ENCODE measurements at regions not wholly inside any gene's neighbourhood (a gene's known extent, or its start where the extent isn't known, plus 50 kb on each side); places are given as distances from the start of the nearest gene placed in this dataset.
"Not testable (repeated sequence)": the region's sequence is repeated elsewhere in the genome, so short reads cannot be mapped to it uniquely, and the experiment has no call there.

- Histone ChIP-seq H3K27ac (ENCODE audit: low read depth in 1 of 2, low read length in 2 of 2) (no peak overlapping the region), H3K36me3 (ENCODE audit: control insufficient read depth in 4 of 4, insufficient read depth in 3 of 4, low read depth in 1 of 4, low read length in 3 of 4) (no peaks in the 10 kb centered on the region), H3K27me3 (ENCODE audit: control insufficient read depth in 4 of 4, insufficient read depth in 4 of 4, low read length in 3 of 4) (no peaks in the 10 kb centered on the region), H3K4me3 (ENCODE audit: low read depth in 1 of 3, low read length in 3 of 3) (no peak overlapping the region), H3K4me1 (ENCODE audit: control insufficient read depth in 4 of 4, insufficient read depth in 4 of 4, low read length in 3 of 4) (no peaks in the 10 kb centered on the region), H3K9me3 (ENCODE audit: control insufficient read depth in 4 of 4, low read length in 3 of 4) (no peaks in the 10 kb centered on the region), H3K9ac (ENCODE audit: low read depth in 1 of 2, low read length in 2 of 2) (no peak overlapping the region)
- DNase-seq (ENCODE audit: low spot score), result no peak
- TF ChIP-seq MAX (IDR thresholded peaks at IDR 0.05), result no peak
- no peak for TF ChIP-seq REST (IDR thresholded peaks at IDR 0.05)
- no peak for TF ChIP-seq NR2F2 (IDR thresholded peaks at IDR 0.05)
- no peak for TF ChIP-seq RXRA (IDR thresholded peaks at IDR 0.05)
- no peak for TF ChIP-seq FOXA1 (IDR thresholded peaks at IDR 0.05)
- no peak for TF ChIP-seq HNF4A (conservative IDR thresholded peaks at IDR 0.05)
- TF ChIP-seq RAD21 (IDR thresholded peaks at IDR 0.05), result no peak
- TF ChIP-seq ZBTB33 (IDR thresholded peaks at IDR 0.05), result no peak
- no peak for TF ChIP-seq GABPA (IDR thresholded peaks at IDR 0.05 in 1 of 2, conservative IDR thresholded peaks at IDR 0.05 in 1 of 2)
- no peak for TF ChIP-seq TAF1 (conservative IDR thresholded peaks at IDR 0.05)
- TF ChIP-seq EGR1 (IDR thresholded peaks at IDR 0.05; ENCODE audit: low read depth in 2 of 2), result no peak
- no peak for TF ChIP-seq YY1 (IDR thresholded peaks at IDR 0.05)
- no peak for TF ChIP-seq HNF4G (IDR thresholded peaks at IDR 0.05)
- no peak for TF ChIP-seq CTCF (IDR thresholded peaks at IDR 0.05; ENCODE audit: low read depth, low read length, missing input control)
- 64% methylated on average over 4 of the region's 4 CpGs for whole genome bisulfite sequencing
Observed at GRCh38 chr6:94859924-94860323, 717.4 kb upstream of the MANEA start.

GRCh38 chr6:94856999-94857398 lies 720.3 kb upstream of the MANEA start:
- DNase-seq (ENCODE audit: low spot score); H3K4me3 ChIP-seq (ENCODE audit: low read depth in 1 of 3, low read length in 3 of 3); H3K27me3 ChIP-seq (ENCODE audit: control insufficient read depth in 4 of 4, insufficient read depth in 4 of 4, low read length in 3 of 4); H3K9me3 ChIP-seq (ENCODE audit: control insufficient read depth in 4 of 4, low read length in 3 of 4); H3K36me3 ChIP-seq (ENCODE audit: control insufficient read depth in 4 of 4, insufficient read depth in 3 of 4, low read depth in 1 of 4, low read length in 3 of 4); H3K9ac ChIP-seq (ENCODE audit: low read depth in 1 of 2, low read length in 2 of 2); H3K27ac ChIP-seq (ENCODE audit: low read depth in 1 of 2, low read length in 2 of 2); H3K4me1 ChIP-seq (ENCODE audit: control insufficient read depth in 4 of 4, insufficient read depth in 4 of 4, low read length in 3 of 4): not testable (repeated sequence)
- WGBS, result 85% methylated on average over 3 of the region's 3 CpGs

- H3K27ac ChIP-seq (ENCODE audit: low read depth in 1 of 2, low read length in 2 of 2); H3K9ac ChIP-seq (ENCODE audit: low read depth in 1 of 2, low read length in 2 of 2); H3K4me1 ChIP-seq (ENCODE audit: control insufficient read depth in 4 of 4, insufficient read depth in 4 of 4, low read length in 3 of 4); H3K27me3 ChIP-seq (ENCODE audit: control insufficient read depth in 4 of 4, insufficient read depth in 4 of 4, low read length in 3 of 4); H3K4me3 ChIP-seq (ENCODE audit: low read depth in 1 of 3, low read length in 3 of 3); H3K36me3 ChIP-seq (ENCODE audit: control insufficient read depth in 4 of 4, insufficient read depth in 3 of 4, low read depth in 1 of 4, low read length in 3 of 4); DNase-seq (ENCODE audit: low spot score); H3K9me3 ChIP-seq (ENCODE audit: control insufficient read depth in 4 of 4, low read length in 3 of 4): not testable (repeated sequence)
- 69% methylated on average over 8 of the region's 8 CpGs for WGBS
Observed at GRCh38 chr6:94851329-94851728, 726.0 kb upstream of the MANEA start.
